ENCODE measurements at regions not wholly inside any gene's neighbourhood (a gene's known extent, or its start where the extent isn't known, plus 50 kb on each side); places are given as distances from the start of the nearest gene placed in this dataset.

GRCh38 chr13:80870186-80870585 lies 529.3 kb upstream of the SPRY2 start:
- no peak overlapping the region for H3K27ac ChIP-seq
- TF ChIP-seq ZFX (IDR thresholded peaks at IDR 0.05) (no peak), CTCF (conservative IDR thresholded peaks at IDR 0.05) (no peak)

GRCh38 chr13:80866921-80867320 lies 526.0 kb upstream of the SPRY2 start:
- TF ChIP-seq ZFX (IDR thresholded peaks at IDR 0.05) = no peak
- TF ChIP-seq CTCF (conservative IDR thresholded peaks at IDR 0.05) = no peak
- H3K27ac ChIP-seq = no peak overlapping the region

GRCh38 chr13:80865329-80865728 lies 524.4 kb upstream of the SPRY2 start:
- no peak for TF ChIP-seq CTCF (conservative IDR thresholded peaks at IDR 0.05)
- TF ChIP-seq ZFX (IDR thresholded peaks at IDR 0.05) = no peak
- H3K27ac ChIP-seq = no peak overlapping the region

GRCh38 chr13:80862456-80862855 lies 521.5 kb upstream of the SPRY2 start:
- no peak for TF ChIP-seq CTCF (conservative IDR thresholded peaks at IDR 0.05)
- no peak overlapping the region for H3K27ac ChIP-seq

GRCh38 chr13:80860845-80861244 lies 519.9 kb upstream of the SPRY2 start:
- TF ChIP-seq ZFX (IDR thresholded peaks at IDR 0.05) (no peak), CTCF (conservative IDR thresholded peaks at IDR 0.05) (no peak)
- no peak overlapping the region for H3K27ac ChIP-seq

- H3K27ac ChIP-seq = no peak overlapping the region
- TF ChIP-seq CTCF (conservative IDR thresholded peaks at IDR 0.05) = no peak
- TF ChIP-seq ZFX (IDR thresholded peaks at IDR 0.05) = no peak
These were observed 517.2 kb upstream of the SPRY2 start for GRCh38 chr13:80858131-80858530.

GRCh38 chr13:80857321-80857720 lies 516.4 kb upstream of the SPRY2 start:
- no peak for TF ChIP-seq ZFX (IDR thresholded peaks at IDR 0.05)
- no peak overlapping the region for H3K27ac ChIP-seq

GRCh38 chr13:80850771-80851170 lies 509.8 kb upstream of the SPRY2 start:
- no peak for TF ChIP-seq ZFX (IDR thresholded peaks at IDR 0.05)
- TF ChIP-seq CTCF (conservative IDR thresholded peaks at IDR 0.05) = no peak
- H3K27ac ChIP-seq = no peak overlapping the region
